ENCODE measurements at regions not wholly inside any gene's neighbourhood (a gene's known extent, or its start where the extent isn't known, plus 50 kb on each side); places are given as distances from the start of the nearest gene placed in this dataset.

DNA sequence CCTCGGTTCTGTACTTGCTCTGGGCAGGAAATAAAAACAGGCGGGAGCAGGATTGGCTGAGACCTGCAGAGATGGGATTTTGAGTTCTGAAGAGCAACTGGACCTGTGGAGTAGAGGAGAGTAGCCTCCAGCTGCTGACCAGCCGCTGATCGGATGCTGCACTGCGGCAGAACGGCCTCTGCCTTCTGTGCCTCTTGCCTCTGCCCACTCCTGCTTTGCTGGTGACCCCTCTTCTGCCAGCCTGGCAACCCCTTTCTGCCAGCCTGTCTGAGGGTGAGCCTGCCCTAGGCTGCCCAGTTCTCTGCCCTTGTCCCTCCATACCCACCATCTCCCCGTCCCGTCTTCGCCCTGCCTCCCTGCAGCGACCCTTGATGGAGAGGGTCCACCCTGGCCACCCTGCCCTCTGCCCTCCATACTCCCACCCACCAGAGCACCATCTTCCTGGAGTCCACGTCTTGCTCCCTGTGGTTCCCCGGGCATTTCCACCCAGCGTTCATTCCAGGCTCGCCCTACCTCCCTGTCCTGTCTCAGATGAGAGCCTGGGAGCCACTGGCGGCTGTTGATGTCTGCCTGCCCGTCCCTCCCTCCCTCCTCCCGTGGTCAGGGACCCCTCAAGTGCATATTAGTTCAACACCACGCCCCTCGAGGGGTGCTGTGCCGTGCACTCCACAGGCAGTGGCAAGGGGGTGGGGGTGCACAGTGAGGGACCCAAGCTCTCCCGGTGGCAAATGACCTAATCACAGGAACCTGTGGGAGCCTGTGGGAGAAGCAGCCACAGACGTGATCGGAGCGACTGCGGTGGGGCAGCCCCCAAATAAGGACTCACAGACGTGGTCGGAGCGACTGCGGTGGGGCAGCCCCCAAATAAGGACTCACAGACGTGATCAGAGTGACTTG is 863.3 kb downstream of the TBC1D22A start:
- Histone ChIP-seq H3K4me3 (replicated peaks in 1 of 2; ENCODE audit: low read depth in 1 of 2, low read length in 2 of 2) (no peak overlapping the region), H3K4me2 (ENCODE audit: low read length) (no peak overlapping the region), H3K79me2 (ENCODE audit: insufficient read depth, low read length) (no peaks in the 10 kb centered on the region), H3K27me3 (ENCODE audit: insufficient read depth, low read length) (no peaks in the 10 kb centered on the region), H3K9me3 (ENCODE audit: control insufficient read depth in 1 of 2, insufficient read depth in 1 of 2, low read depth in 1 of 2, low read length in 2 of 2) (peaks cover 4 to 8% of the 10 kb centered on the region in 2 experiments; a peak in 1 of 4 replicates), H3K27ac (ENCODE audit: low read depth, low read length) (no peak overlapping the region), H2AFZ (ENCODE audit: low read depth, low read length, poor library complexity, severe bottlenecking) (no peak overlapping the region), H3K4me1 (ENCODE audit: control insufficient read depth in 1 of 2, insufficient read depth in 2 of 2, low read length in 2 of 2) (peaks cover 13 to 17% of the 10 kb centered on the region in 2 experiments), H4K20me1 (ENCODE audit: insufficient read depth) (no peaks in the 10 kb centered on the region), H3K9ac (ENCODE audit: low read length) (no peak overlapping the region), H3K9me2 (ENCODE audit: insufficient read depth) (no peaks in the 10 kb centered on the region), H3K36me3 (ENCODE audit: control insufficient read depth in 1 of 2, insufficient read depth in 2 of 2, low read length in 2 of 2) (no peaks in the 10 kb centered on the region)
- POLR2A ChIA-PET = no interaction called here
- RAD21 ChIA-PET (ENCODE audit: low non-redundant PET in 1 of 2, low total read pairs in 2 of 2, uncharacterized antibody in 2 of 2, unreplicated experiment in 2 of 2) = no interaction called here
- no peak for DNase-seq (ENCODE audit: low read depth, low spot score)
- CTCF ChIA-PET = no interaction called here
- no peak for ATAC-seq
- no TSS peak for BruUV-seq (replicated peaks)
- TF ChIP-seq TCF7L2 (IDR thresholded peaks at IDR 0.05; ENCODE audit: borderline replicate concordance, extremely low read depth, insufficient read depth, insufficient read length) = no peak
- no peak for TF ChIP-seq SRF (IDR thresholded peaks at IDR 0.05; ENCODE audit: low read depth)
- no peak for TF ChIP-seq ZNF274 (IDR thresholded peaks at IDR 0.05; ENCODE audit: low read depth, low read length)
- TF ChIP-seq RAD21 (IDR thresholded peaks at IDR 0.05; ENCODE audit: low read depth) = no peak
- no peak for TF ChIP-seq EGR1 (IDR thresholded peaks at IDR 0.05; ENCODE audit: low read depth)
- TF ChIP-seq FOSL1 (IDR thresholded peaks at IDR 0.05; ENCODE audit: low read depth) = no peak
- TF ChIP-seq, protein P1, sequence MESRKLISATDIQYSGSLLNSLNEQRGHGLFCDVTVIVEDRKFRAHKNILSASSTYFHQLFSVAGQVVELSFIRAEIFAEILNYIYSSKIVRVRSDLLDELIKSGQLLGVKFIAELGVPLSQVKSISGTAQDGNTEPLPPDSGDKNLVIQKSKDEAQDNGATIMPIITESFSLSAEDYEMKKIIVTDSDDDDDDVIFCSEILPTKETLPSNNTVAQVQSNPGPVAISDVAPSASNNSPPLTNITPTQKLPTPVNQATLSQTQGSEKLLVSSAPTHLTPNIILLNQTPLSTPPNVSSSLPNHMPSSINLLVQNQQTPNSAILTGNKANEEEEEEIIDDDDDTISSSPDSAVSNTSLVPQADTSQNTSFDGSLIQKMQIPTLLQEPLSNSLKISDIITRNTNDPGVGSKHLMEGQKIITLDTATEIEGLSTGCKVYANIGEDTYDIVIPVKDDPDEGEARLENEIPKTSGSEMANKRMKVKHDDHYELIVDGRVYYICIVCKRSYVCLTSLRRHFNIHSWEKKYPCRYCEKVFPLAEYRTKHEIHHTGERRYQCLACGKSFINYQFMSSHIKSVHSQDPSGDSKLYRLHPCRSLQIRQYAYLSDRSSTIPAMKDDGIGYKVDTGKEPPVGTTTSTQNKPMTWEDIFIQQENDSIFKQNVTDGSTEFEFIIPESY (IDR thresholded peaks at IDR 0.05; ENCODE audit: extremely low read depth, insufficient replicate concordance, low read length) = no peak
- no peak for TF ChIP-seq ELF1 (IDR thresholded peaks at IDR 0.05; ENCODE audit: borderline replicate concordance, low read depth)
- TF ChIP-seq POLR2A (IDR thresholded peaks at IDR 0.05; ENCODE audit: borderline replicate concordance, extremely low read depth, insufficient read depth, insufficient read length) = no peak
- TF ChIP-seq CBX3 (IDR thresholded peaks at IDR 0.05; ENCODE audit: low read depth) = no peak
- TF ChIP-seq ZFX (IDR thresholded peaks at IDR 0.05) = no peak
- TF ChIP-seq POLR2AphosphoS5 (IDR thresholded peaks at IDR 0.05; ENCODE audit: low read depth, low read length) = no peak
- TF ChIP-seq EZH2phosphoT487 (IDR thresholded peaks at IDR 0.05; ENCODE audit: borderline replicate concordance) = no peak
- TF ChIP-seq SIN3A (IDR thresholded peaks at IDR 0.05; ENCODE audit: low read depth) = no peak
- no peak for TF ChIP-seq EZH2 (IDR thresholded peaks at IDR 0.05)
- no peak for TF ChIP-seq JUND (IDR thresholded peaks at IDR 0.05)
- TF ChIP-seq YY1 (IDR thresholded peaks at IDR 0.05; ENCODE audit: extremely low read depth, insufficient replicate concordance, low read depth, low read length) = no peak
- intact Hi-C loops (cut with micrococcal nuclease) = loop anchor here (5.0 kb wide), 2 partner anchors 212 to 867 kb away; no protein-coding TSS in a partner anchor
